TTC549 (cell line): ENCODE measurements at regions not wholly inside any gene's neighbourhood (a gene's known extent, or its start where the extent isn't known, plus 50 kb on each side); places are given as distances from the start of the nearest gene placed in this dataset.
"Not testable (repeated sequence)": the region's sequence is repeated elsewhere in the genome, so short reads cannot be mapped to it uniquely, and the experiment has no call there.

Source experiments
- FAIRE-seq: peaks from 2 replicates; lab custom pipeline; 2012; peaks lifted over from hg19 to GRCh38; lab: Jason Lieb, UNC

DNA sequence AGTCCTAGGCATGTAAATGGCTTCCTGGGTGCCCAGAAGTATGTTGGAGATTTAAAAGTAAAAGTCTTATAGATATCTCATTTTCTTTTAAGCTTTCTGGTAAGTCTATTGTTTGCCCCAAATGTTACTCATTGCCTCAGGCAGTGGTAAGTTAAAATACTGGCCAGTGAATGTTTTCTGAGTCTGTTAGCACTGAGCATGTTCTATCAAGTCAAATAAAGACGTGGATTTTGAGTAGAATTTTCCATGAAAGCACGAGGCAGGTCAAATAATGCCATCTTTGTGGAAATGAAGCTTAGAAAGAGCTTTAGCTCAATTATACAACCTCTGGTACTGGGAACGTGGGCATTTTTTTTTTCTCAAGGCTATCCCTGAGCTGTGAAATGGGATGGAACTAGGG lies 651.3 kb upstream of the ACO1 start:
- no peak for FAIRE-seq

DNA sequence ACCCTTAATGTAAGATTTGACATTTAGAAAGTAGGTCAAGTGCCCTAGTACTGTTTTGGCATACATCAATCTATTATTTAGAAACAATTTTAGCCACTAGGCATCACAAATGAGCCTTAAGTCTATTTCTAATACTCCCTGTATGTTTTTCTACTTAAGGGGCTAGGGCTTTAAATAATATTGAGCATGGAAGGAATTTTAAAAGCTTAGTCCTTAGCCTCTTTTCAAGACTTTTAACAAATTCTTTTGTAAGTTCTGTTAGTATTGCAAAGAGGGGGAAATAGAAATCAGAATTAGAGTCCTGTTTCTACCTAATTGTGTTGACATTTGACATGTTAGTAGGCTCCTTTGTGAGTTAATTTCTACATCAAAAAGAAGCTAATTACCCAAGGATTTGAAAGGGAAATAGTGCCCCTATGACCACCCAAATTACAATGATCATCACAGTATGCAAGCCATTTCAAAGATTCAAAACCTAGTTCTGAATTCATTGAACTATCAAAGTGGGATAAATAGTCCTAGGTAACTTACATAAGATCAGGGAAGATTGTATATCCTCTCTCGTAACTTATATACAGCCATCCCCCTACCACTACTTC lies 647.8 kb upstream of the ACO1 start:
- FAIRE-seq = no peak

- no peak for FAIRE-seq
These were observed 643.7 kb upstream of the ACO1 start for GRCh38 chr9:31740705-31741104.

DNA sequence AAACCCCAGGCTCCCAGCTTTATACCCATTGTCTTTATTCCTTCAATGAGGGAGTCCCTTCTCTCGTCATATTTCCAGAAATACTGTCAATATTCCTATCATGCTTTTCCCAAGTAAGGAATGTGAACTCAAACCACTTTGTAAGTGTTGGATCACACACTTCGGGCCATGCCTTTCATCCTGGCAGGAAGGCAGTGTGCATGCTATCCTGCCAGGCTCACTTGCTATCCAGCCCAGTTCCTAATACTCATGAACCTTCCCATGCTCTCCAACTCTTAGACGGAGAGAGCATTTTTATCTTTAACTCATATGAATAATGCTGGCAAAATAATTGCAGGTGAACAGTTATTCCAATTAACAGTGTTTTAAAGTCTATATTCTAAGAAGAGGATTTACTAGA lies 639.9 kb upstream of the ACO1 start:
- no peak for FAIRE-seq

DNA sequence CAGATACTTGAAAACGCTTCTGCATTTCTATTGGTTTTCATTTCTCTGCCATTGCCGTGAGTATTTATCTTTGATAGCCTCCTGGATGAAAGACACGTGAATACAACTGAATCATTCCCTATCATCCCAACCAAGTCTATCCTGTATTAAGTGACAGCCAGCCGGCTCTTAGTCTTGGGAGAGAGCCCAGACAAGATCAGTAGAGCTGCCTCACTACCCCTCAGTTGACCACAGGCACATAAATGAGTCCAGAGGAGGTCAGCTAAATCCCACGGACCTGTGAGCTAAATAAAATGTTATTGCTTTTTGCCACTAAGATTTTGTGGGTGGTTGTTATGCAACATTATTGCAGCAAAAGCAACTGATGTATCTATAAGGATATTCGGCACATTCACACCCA lies 639.0 kb upstream of the ACO1 start:
- no peak for FAIRE-seq

DNA sequence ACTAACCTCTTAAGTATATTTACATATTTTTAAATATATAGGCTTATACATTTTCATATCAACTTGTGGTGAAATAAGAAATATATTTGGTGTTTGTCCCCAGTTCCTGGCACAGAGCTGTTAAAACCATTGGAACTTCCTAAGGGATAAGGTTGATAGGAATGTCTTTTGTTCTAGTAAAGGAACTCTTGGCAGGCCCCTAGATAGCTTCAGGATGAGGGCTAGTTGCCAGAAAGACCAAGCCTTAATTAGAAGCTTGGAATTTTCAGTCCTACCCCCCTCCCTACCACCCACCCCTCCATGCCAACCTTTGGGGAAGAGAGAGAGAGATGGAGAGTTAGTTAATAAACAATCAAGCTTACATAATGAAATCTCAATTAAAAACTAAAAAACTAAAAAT lies 638.6 kb upstream of the ACO1 start:
- FAIRE-seq = no peak

- FAIRE-seq = no peak
These were observed 630.7 kb upstream of the ACO1 start for GRCh38 chr9:31753756-31754155.

- no peak for FAIRE-seq
These were observed 624.7 kb upstream of the ACO1 start for GRCh38 chr9:31759703-31760102.

DNA sequence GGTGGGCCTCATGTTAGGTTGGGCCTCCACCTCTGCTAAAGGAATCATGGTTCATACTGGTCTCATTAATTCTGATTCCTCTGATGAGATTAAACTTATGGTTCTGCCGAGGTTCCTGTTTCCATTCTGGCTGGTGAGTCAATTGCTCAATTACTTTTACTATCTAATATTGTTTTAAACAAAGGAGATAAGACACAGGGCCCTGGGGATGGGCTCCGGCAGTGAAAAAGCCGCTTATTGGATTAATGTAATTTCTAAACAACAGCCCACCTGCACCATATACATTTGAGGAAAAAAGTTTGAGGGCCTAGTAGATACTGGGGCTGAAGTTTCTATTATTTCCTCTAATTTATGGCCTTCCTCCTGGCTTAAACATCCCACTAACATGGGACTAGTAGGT lies 610.4 kb upstream of the ACO1 start:
- FAIRE-seq = not testable (repeated sequence)

- FAIRE-seq = no peak
These were observed 609.9 kb upstream of the ACO1 start for GRCh38 chr9:31774571-31774970.

- FAIRE-seq = no peak
These were observed 608.0 kb upstream of the ACO1 start for GRCh38 chr9:31776471-31776870.

DNA sequence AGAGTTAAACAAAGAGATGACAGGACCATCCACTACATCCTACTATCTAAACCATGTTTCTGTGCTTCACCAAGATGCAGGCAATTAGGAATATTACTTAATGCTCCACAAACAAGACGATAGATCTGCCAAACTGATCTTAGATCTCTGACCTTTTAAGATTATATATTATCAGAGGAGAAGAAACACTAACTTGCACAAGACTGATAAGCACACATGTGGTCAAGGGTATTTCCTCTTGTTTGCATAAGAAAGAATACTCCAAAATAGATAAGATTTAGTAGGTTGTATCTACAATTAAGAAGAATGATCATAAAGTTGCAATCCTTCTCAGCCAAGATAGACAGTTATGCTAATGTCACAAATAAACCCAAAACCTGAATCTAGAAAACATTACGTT lies 601.0 kb upstream of the ACO1 start:
- FAIRE-seq = no peak

GRCh38 chr9:31790720-31791119 lies 593.7 kb upstream of the ACO1 start:
- FAIRE-seq = no peak

- no peak for FAIRE-seq
These were observed 584.4 kb upstream of the ACO1 start for GRCh38 chr9:31799953-31800609.

GRCh38 chr9:31807574-31808256 lies 576.7 kb upstream of the ACO1 start:
- no peak for FAIRE-seq

GRCh38 chr9:31808766-31809165 lies 575.7 kb upstream of the ACO1 start:
- no peak for FAIRE-seq

DNA sequence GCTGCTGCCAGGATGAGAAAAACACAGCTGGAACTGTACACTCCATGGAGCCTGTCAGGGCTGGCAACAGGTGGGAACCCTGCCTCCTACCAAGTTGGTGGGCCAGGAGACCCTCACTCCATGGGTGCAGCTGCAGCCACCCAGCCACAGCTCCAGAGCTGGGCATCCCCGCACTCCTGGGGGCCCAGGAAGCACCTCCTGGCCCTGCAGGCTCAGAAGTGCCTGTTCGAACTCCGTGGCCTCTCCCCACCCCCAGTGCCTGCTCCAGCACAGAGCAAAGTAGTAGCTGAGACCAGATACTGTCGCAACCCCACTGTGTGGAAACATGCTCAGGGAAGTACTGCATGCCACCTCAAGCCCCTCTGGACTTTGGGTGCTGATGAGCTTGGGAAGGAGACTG lies 564.0 kb upstream of the ACO1 start:
- FAIRE-seq = no peak

GRCh38 chr9:31821583-31821982 lies 562.9 kb upstream of the ACO1 start:
- no peak for FAIRE-seq

DNA sequence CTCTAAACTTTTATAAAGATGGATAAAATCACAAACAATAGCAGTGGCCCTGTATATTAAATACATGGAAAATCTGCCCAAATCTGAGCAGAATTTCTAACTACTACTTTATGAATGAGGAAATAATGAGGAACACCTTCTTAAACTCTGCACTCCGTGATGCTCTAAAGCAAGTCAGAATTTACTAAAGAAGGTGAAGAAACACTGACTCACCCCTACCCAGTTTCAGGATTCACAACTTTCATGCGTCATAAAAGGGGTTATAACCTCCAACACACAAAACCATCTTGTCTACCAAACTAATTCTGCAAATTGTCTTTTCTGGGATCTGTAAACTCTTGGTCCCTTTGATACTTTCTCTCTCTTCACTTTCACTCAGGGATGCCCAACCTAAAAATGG lies 561.1 kb upstream of the ACO1 start:
- no peak for FAIRE-seq

DNA sequence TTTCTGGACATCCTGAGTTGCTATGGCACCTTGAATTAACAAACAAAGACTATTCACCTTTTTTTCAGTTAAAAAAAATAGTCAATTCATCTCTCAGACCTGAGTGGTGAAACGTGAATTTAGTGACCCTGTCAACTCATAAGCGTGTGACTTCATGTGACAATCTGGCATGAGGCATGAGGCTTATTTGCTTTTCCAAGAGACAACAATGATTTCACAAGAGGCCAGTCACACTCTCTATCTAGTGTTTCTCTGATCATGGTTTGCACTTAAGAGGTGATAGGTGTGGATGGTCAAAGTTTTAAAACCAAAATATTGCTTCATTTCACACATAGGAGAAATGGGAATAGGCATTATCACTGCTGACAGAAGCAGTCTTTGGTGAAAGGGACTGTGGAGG lies 559.6 kb upstream of the ACO1 start:
- no peak for FAIRE-seq

DNA sequence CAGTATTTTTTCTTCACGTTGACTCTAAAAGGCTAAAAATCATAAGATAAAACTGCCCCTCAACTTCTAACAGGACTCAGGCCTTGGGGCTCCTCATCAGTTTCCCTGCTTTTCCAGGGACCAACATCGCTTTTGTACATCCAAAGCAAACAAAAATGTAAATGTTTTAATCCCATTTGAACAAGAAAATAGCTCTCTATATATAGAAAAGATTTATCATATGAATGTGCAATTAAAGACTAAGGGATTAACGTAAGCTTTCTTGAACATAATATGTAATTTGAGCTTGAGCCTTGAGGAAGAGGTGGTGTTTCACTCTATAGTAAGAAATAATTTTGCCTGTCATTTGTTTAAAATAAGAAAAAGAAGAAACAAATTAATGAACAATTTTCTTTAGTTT lies 547.2 kb upstream of the ACO1 start:
- no peak for FAIRE-seq

GRCh38 chr9:31839273-31839672 lies 545.2 kb upstream of the ACO1 start:
- FAIRE-seq = no peak

GRCh38 chr9:31840702-31841101 lies 543.7 kb upstream of the ACO1 start:
- FAIRE-seq = no peak

DNA sequence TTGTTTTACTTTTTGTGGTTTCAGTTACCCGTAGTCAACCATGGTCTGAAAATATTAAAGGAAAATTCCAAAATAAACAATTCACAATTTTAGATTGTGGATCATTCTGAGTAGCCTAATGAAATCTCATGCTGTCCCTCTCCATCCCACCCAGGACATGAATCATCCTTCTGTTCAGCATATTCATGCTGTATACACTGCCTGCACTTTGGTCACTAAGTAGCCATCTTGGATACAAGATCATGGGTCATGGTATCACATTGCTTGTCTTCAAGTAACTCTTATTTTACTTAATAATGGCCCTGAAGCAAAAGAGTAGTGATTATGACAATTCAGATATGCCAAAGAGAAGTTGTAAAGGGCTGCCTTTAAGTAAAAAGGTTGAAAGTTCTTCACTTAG lies 536.5 kb upstream of the ACO1 start:
- no peak for FAIRE-seq
